ENCODE measurements at regions not wholly inside any gene's neighbourhood (a gene's known extent, or its start where the extent isn't known, plus 50 kb on each side); places are given as distances from the start of the nearest gene placed in this dataset.

- ChIA-PET CTCF (no interaction called here), POLR2A (no interaction called here)
- TF ChIP-seq CHD2 (IDR thresholded peaks at IDR 0.05; ENCODE audit: low read length, partially characterized antibody) = no peak
- Histone ChIP-seq H3K27ac (ENCODE audit: low read depth in 2 of 2, low read length in 1 of 2) (no peak overlapping the region), H3K9me3 (no peaks in the 10 kb centered on the region), H3K4me1 (ENCODE audit: control insufficient read depth in 1 of 2, insufficient read depth in 2 of 2, low read depth in 1 of 2, low read length in 1 of 2) (no peaks in the 10 kb centered on the region), H3K79me2 (ENCODE audit: insufficient read depth) (no peaks in the 10 kb centered on the region), H3K27me3 (ENCODE audit: insufficient read depth) (no peaks in the 10 kb centered on the region), H3K4me3 (ENCODE audit: low read depth in 2 of 2, low read length in 1 of 2) (no peak overlapping the region), H3F3A (replicated peaks; ENCODE audit: insufficient read depth) (no peaks in the 10 kb centered on the region), H3K4me2 (no peak overlapping the region), H3K36me3 (replicated peaks in 1 of 2; ENCODE audit: control insufficient read depth in 1 of 2, insufficient read depth in 2 of 2, low read length in 1 of 2) (no peaks in the 10 kb centered on the region), H3K9me2 (no peaks in the 10 kb centered on the region), H3K9ac (no peak overlapping the region), H2AFZ (ENCODE audit: low read depth) (no peak overlapping the region), H4K20me1 (ENCODE audit: insufficient read depth) (no peaks in the 10 kb centered on the region)
- WGBS (ENCODE audit: low lambda C conversion rate) = 21% methylated on average over 6 of the region's 6 CpGs
- no peak for DNase-seq
Measured at GRCh38 chr14:43755707-43756106, 751.4 kb downstream of the FSCB start.

- CTCF ChIA-PET = no interaction called here
Measured at GRCh38 chr14:43754838-43755237, 752.2 kb downstream of the FSCB start.

GRCh38 chr14:43745746-43746145, 761.3 kb downstream of the FSCB start:
- no peak overlapping the region for H3K27ac ChIP-seq (ENCODE audit: low read depth in 2 of 2, low read length in 1 of 2)
- H3K4me2 ChIP-seq = no peak overlapping the region
- H3F3A ChIP-seq (replicated peaks; ENCODE audit: insufficient read depth) = no peaks in the 10 kb centered on the region
- no peaks in the 10 kb centered on the region for H3K9me2 ChIP-seq
- no peak overlapping the region for H3K9ac ChIP-seq
- H2AFZ ChIP-seq (ENCODE audit: low read depth) = no peak overlapping the region
- H3K36me3 ChIP-seq (replicated peaks in 1 of 2; ENCODE audit: control insufficient read depth in 1 of 2, insufficient read depth in 2 of 2, low read length in 1 of 2) = no peaks in the 10 kb centered on the region
- no peak for TF ChIP-seq YY1 (IDR thresholded peaks at IDR 0.05; ENCODE audit: low read depth)
- no peak for TF ChIP-seq MAX (IDR thresholded peaks at IDR 0.05; ENCODE audit: low read depth)
- no peak for TF ChIP-seq SIN3A (IDR thresholded peaks at IDR 0.05; ENCODE audit: borderline replicate concordance, low read depth, low read length)
- no peak for TF ChIP-seq GABPA (IDR thresholded peaks at IDR 0.05; ENCODE audit: low read depth)
- no peak for TF ChIP-seq EZH2phosphoT487 (IDR thresholded peaks at IDR 0.05; ENCODE audit: borderline replicate concordance, low read depth)
- TF ChIP-seq FOSL2 (IDR thresholded peaks at IDR 0.05; ENCODE audit: borderline replicate concordance, low read depth) = no peak
- TF ChIP-seq SMC3 (IDR thresholded peaks at IDR 0.05; ENCODE audit: low read depth, low read length) = no peak
- no peak for TF ChIP-seq CHD2 (IDR thresholded peaks at IDR 0.05; ENCODE audit: low read length, partially characterized antibody)
- no peak for TF ChIP-seq IRF3 (IDR thresholded peaks at IDR 0.05; ENCODE audit: low read depth, low read length)
- no peak for TF ChIP-seq RCOR1 (IDR thresholded peaks at IDR 0.05; ENCODE audit: low read length)
- TF ChIP-seq POLR2AphosphoS5 (IDR thresholded peaks at IDR 0.05; ENCODE audit: low read depth, low read length) = no peak
- TF ChIP-seq MEF2A (IDR thresholded peaks at IDR 0.05; ENCODE audit: borderline replicate concordance, low read depth) = no peak
- no peaks in the 10 kb centered on the region for H3K27me3 ChIP-seq (ENCODE audit: insufficient read depth)
- ChIA-PET CTCF (no interaction called here), POLR2A (no interaction called here)
- no peak for DNase-seq
- H3K4me3 ChIP-seq (ENCODE audit: low read depth in 2 of 2, low read length in 1 of 2) = no peak overlapping the region
- H3K4me1 ChIP-seq (ENCODE audit: control insufficient read depth in 1 of 2, insufficient read depth in 2 of 2, low read depth in 1 of 2, low read length in 1 of 2) = no peaks in the 10 kb centered on the region
- 7% methylated on average over 1 of the region's 1 CpG for WGBS (ENCODE audit: low lambda C conversion rate)
- no peaks in the 10 kb centered on the region for H4K20me1 ChIP-seq (ENCODE audit: insufficient read depth)
- H3K9me3 ChIP-seq = no peaks in the 10 kb centered on the region
- no peaks in the 10 kb centered on the region for H3K79me2 ChIP-seq (ENCODE audit: insufficient read depth)

More at GRCh38 chr14:43754838-43755237, 752.2 kb downstream of the FSCB start:
- 21% methylated on average over 3 of the region's 3 CpGs for WGBS (ENCODE audit: low lambda C conversion rate)
- H3K4me1 ChIP-seq (ENCODE audit: control insufficient read depth in 1 of 2, insufficient read depth in 2 of 2, low read depth in 1 of 2, low read length in 1 of 2) = no peaks in the 10 kb centered on the region
- POLR2A ChIA-PET = no interaction called here
- no peak overlapping the region for H3K27ac ChIP-seq (ENCODE audit: low read depth in 2 of 2, low read length in 1 of 2)
- no peaks in the 10 kb centered on the region for H4K20me1 ChIP-seq (ENCODE audit: insufficient read depth)
- H3K4me2 ChIP-seq = no peak overlapping the region
- H2AFZ ChIP-seq (ENCODE audit: low read depth) = no peak overlapping the region
- DNase-seq = no peak
- no peaks in the 10 kb centered on the region for H3F3A ChIP-seq (replicated peaks; ENCODE audit: insufficient read depth)
- H3K27me3 ChIP-seq (ENCODE audit: insufficient read depth) = no peaks in the 10 kb centered on the region
- no peak overlapping the region for H3K4me3 ChIP-seq (ENCODE audit: low read depth in 2 of 2, low read length in 1 of 2)
- no peaks in the 10 kb centered on the region for H3K79me2 ChIP-seq (ENCODE audit: insufficient read depth)
- no peaks in the 10 kb centered on the region for H3K9me2 ChIP-seq
- H3K9ac ChIP-seq = no peak overlapping the region
- H3K36me3 ChIP-seq (replicated peaks in 1 of 2; ENCODE audit: control insufficient read depth in 1 of 2, insufficient read depth in 2 of 2, low read length in 1 of 2) = no peaks in the 10 kb centered on the region
- H3K9me3 ChIP-seq = no peaks in the 10 kb centered on the region
- TF ChIP-seq MEF2A (IDR thresholded peaks at IDR 0.05; ENCODE audit: borderline replicate concordance, low read depth) (no peak), NRF1 (IDR thresholded peaks at IDR 0.05; ENCODE audit: low read depth, low read length) (no peak), CHD2 (IDR thresholded peaks at IDR 0.05; ENCODE audit: low read length, partially characterized antibody) (no peak), ELF1 (IDR thresholded peaks at IDR 0.05) (no peak)

Data from SK-N-SH (cell line).